SJSA1 (cell line): ENCODE measurements at regions not wholly inside any gene's neighbourhood (a gene's known extent, or its start where the extent isn't known, plus 50 kb on each side); places are given as distances from the start of the nearest gene placed in this dataset.

ENCODE experiments used
- DNase-seq, 2 experiments: peaks; one replicate each; pipeline ENCODE4 v3.0.0-alpha.2; 2015 to 2020; ENCODE audit warnings: low spot score in 2 of 2, low read depth in 1 of 2
- H3K27ac ChIP-seq: fragments of 250-450 bp; sonication (Bioruptor Pico); 2 replicates; pipeline ENCODE4 v1.5.1; 2020; ENCODE audit warnings: mild to moderate bottlenecking, moderate library complexity
- H3K27me3 ChIP-seq: fragments of 250-450 bp; sonication (Bioruptor Pico); replicated peaks from 2 replicates; pipeline ENCODE4 v1.5.1; 2020; ENCODE audit warnings: mild to moderate bottlenecking, moderate library complexity
- H3K36me3 ChIP-seq: fragments of 250-450 bp; sonication (Bioruptor Pico); 2 replicates; pipeline ENCODE4 v1.5.1; 2020; ENCODE audit warnings: mild to moderate bottlenecking
- H3K4me1 ChIP-seq: fragments of 250-450 bp; sonication (Bioruptor Pico); replicated peaks from 2 replicates; pipeline ENCODE4 v1.6.1; 2021; ENCODE audit warnings: mild to moderate bottlenecking
- H3K4me3 ChIP-seq: fragments of 250-450 bp; sonication (Bioruptor Pico); 2 replicates; pipeline ENCODE4 v1.5.1; 2020; ENCODE audit warnings: mild to moderate bottlenecking
- H3K9me3 ChIP-seq: fragments of 250-450 bp; sonication (Bioruptor Pico); replicated peaks from 2 replicates; pipeline ENCODE4 v1.5.1; 2020; ENCODE audit warnings: mild to moderate bottlenecking

- DNase-seq: no peak
- Histone ChIP-seq H3K36me3 (no peaks in the 10 kb centered on the region), H3K4me3 (no peak overlapping the region), H3K27ac (no peak overlapping the region), H3K4me1 (0 out of 2 replicates have a peak, but pooled peaks cover 5% of the 10 kb centered on the region), H3K27me3 (no peaks in the 10 kb centered on the region), H3K9me3 (no peaks in the 10 kb centered on the region)
Measured at GRCh38 chr1:14495996-14496395, 102.5 kb upstream of the KAZN start.

- Histone ChIP-seq H3K36me3 (no peaks in the 10 kb centered on the region), H3K4me3 (no peak overlapping the region), H3K4me1 (0 out of 2 replicates have a peak, but pooled peaks cover 5% of the 10 kb centered on the region), H3K27ac (no peak overlapping the region), H3K9me3 (no peaks in the 10 kb centered on the region), H3K27me3 (no peaks in the 10 kb centered on the region)
- no peak for DNase-seq
Measured at GRCh38 chr1:14498839-14499238, 99.6 kb upstream of the KAZN start.

- 0 out of 2 replicates have a peak, but pooled peaks cover 5% of the 10 kb centered on the region for H3K4me1 ChIP-seq
- H3K4me3 ChIP-seq: no peak overlapping the region
- H3K36me3 ChIP-seq: no peaks in the 10 kb centered on the region
- no peak overlapping the region for H3K27ac ChIP-seq
- H3K27me3 ChIP-seq: no peaks in the 10 kb centered on the region
- H3K9me3 ChIP-seq: no peaks in the 10 kb centered on the region
- no peak for DNase-seq
Measured at GRCh38 chr1:14499312-14500040, 99.0 kb upstream of the KAZN start.

- Histone ChIP-seq H3K9me3 (no peaks in the 10 kb centered on the region), H3K36me3 (no peaks in the 10 kb centered on the region), H3K4me3 (no peak overlapping the region), H3K27me3 (no peaks in the 10 kb centered on the region), H3K27ac (no peak overlapping the region), H3K4me1 (0 out of 2 replicates have a peak, but pooled peaks cover 5% of the 10 kb centered on the region)
- DNase-seq: no peak
Measured at GRCh38 chr1:14500041-14500440, 98.4 kb upstream of the KAZN start.

GRCh38 chr1:14500912-14501311 is 97.6 kb upstream of the KAZN start:
- Histone ChIP-seq H3K27me3 (no peaks in the 10 kb centered on the region), H3K27ac (no peak overlapping the region), H3K4me1 (0 out of 2 replicates have a peak, but pooled peaks cover 2% of the 10 kb centered on the region), H3K4me3 (no peak overlapping the region), H3K36me3 (no peaks in the 10 kb centered on the region), H3K9me3 (no peaks in the 10 kb centered on the region)
- no peak for DNase-seq

- DNase-seq: no peak
- Histone ChIP-seq H3K27me3 (no peaks in the 10 kb centered on the region), H3K4me3 (no peak overlapping the region), H3K36me3 (no peaks in the 10 kb centered on the region), H3K27ac (no peak overlapping the region), H3K4me1 (no peaks in the 10 kb centered on the region), H3K9me3 (no peaks in the 10 kb centered on the region)
Measured at GRCh38 chr1:14504517-14504916, 94.0 kb upstream of the KAZN start.

- no peaks in the 10 kb centered on the region for H3K4me1 ChIP-seq
- H3K4me3 ChIP-seq: no peak overlapping the region
- H3K27me3 ChIP-seq: no peaks in the 10 kb centered on the region
- H3K36me3 ChIP-seq: no peaks in the 10 kb centered on the region
- no peak for DNase-seq
- H3K9me3 ChIP-seq: no peaks in the 10 kb centered on the region
- no peak overlapping the region for H3K27ac ChIP-seq
Measured at GRCh38 chr1:14506471-14507255, 91.8 kb upstream of the KAZN start.

GRCh38 chr1:14507262-14507661 is 91.2 kb upstream of the KAZN start:
- Histone ChIP-seq H3K36me3 (no peaks in the 10 kb centered on the region), H3K9me3 (no peaks in the 10 kb centered on the region), H3K4me1 (no peaks in the 10 kb centered on the region), H3K4me3 (no peak overlapping the region), H3K27ac (no peak overlapping the region), H3K27me3 (no peaks in the 10 kb centered on the region)
- no peak for DNase-seq

- no peaks in the 10 kb centered on the region for H3K4me1 ChIP-seq
- no peaks in the 10 kb centered on the region for H3K36me3 ChIP-seq
- H3K9me3 ChIP-seq: no peaks in the 10 kb centered on the region
Measured at GRCh38 chr1:14508613-14509012, 89.9 kb upstream of the KAZN start.

GRCh38 chr1:14511166-14511680 is 87.3 kb upstream of the KAZN start:
- no peaks in the 10 kb centered on the region for H3K4me1 ChIP-seq
- no peak overlapping the region for H3K27ac ChIP-seq
- no peak overlapping the region for H3K4me3 ChIP-seq
- no peak for DNase-seq
- H3K36me3 ChIP-seq: no peaks in the 10 kb centered on the region
- H3K9me3 ChIP-seq: no peaks in the 10 kb centered on the region
- no peaks in the 10 kb centered on the region for H3K27me3 ChIP-seq

More at GRCh38 chr1:14508613-14509012, 89.9 kb upstream of the KAZN start:
- H3K4me3 ChIP-seq: no peak overlapping the region
- no peak for DNase-seq
- no peaks in the 10 kb centered on the region for H3K27me3 ChIP-seq
- H3K27ac ChIP-seq: no peak overlapping the region

- H3K4me3 ChIP-seq: no peak overlapping the region
- H3K27me3 ChIP-seq: no peaks in the 10 kb centered on the region
- no peaks in the 10 kb centered on the region for H3K9me3 ChIP-seq
- no peaks in the 10 kb centered on the region for H3K36me3 ChIP-seq
- no peak overlapping the region for H3K27ac ChIP-seq
- H3K4me1 ChIP-seq: peaks cover 4% of the 10 kb centered on the region; the same call in 1 of the 2 replicates
- DNase-seq: no peak
Measured at GRCh38 chr1:14511796-14512585, 86.5 kb upstream of the KAZN start.

GRCh38 chr1:14513111-14513510 is 85.4 kb upstream of the KAZN start:
- H3K4me1 ChIP-seq: peaks cover 12% of the 10 kb centered on the region; the same call in 1 of the 2 replicates
- no peaks in the 10 kb centered on the region for H3K9me3 ChIP-seq
- no peak for DNase-seq
- H3K36me3 ChIP-seq: no peaks in the 10 kb centered on the region
- no peaks in the 10 kb centered on the region for H3K27me3 ChIP-seq
- H3K27ac ChIP-seq: no peak overlapping the region
- no peak overlapping the region for H3K4me3 ChIP-seq

- no peaks in the 10 kb centered on the region for H3K27me3 ChIP-seq
- H3K27ac ChIP-seq: no peak overlapping the region
- H3K4me1 ChIP-seq: peaks cover 18% of the 10 kb centered on the region
- no peaks in the 10 kb centered on the region for H3K9me3 ChIP-seq
- no peak for DNase-seq
- no peak overlapping the region for H3K4me3 ChIP-seq
- no peaks in the 10 kb centered on the region for H3K36me3 ChIP-seq
Measured at GRCh38 chr1:14514739-14515138, 83.7 kb upstream of the KAZN start.
